Lower leg skin (tissue), 3 donors: ENCODE measurements at regions not wholly inside any gene's neighbourhood (a gene's known extent, or its start where the extent isn't known, plus 50 kb on each side); places are given as distances from the start of the nearest gene placed in this dataset.

Experiments
- CTCF ChIP-seq, 3 donors: fragments of 450-650 bp; IDR thresholded peaks; one replicate each; pipeline ENCODE4 v1.5.1; 2016; ENCODE audit warnings: antibody characterized with exemption in 3 of 3, mild to moderate bottlenecking in 3 of 3, moderate library complexity in 2 of 3
- POLR2A ChIP-seq, 2 donors: fragments of 450-650 bp; IDR thresholded peaks; one replicate each; pipeline ENCODE4 v1.6.1; 2016 to 2017; ENCODE audit warnings: antibody characterized with exemption in 2 of 2, mild to moderate bottlenecking in 1 of 2, moderate library complexity in 1 of 2

DNA sequence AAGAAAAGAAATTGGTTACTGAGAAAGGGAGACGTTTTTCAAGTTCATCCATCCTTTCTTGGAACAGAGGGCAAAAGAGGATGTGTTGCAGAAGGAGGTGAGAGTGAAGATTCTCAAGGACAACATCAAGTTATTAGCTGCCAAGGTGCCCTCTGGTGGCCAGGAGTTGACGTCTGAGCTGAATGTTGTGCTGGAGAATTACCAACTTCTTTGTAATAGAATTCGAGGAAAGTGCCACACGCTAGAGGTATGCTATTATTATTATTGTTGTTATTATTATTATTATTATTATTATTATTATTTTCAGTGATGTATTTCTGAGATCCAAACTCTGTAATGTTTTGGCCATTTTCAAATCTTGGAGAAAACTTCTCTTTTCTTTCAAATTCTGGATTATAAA lies 197.0 kb downstream of the UTRN start:
- TF ChIP-seq CTCF (IDR thresholded peaks at IDR 0.05) (no peak), POLR2A (IDR thresholded peaks at IDR 0.05) (no peak)
